GM12878 (cell line): ENCODE measurements at regions not wholly inside any gene's neighbourhood (a gene's known extent, or its start where the extent isn't known, plus 50 kb on each side); places are given as distances from the start of the nearest gene placed in this dataset.

Experiments
- ATAC-seq: fragments of 200-7000 bp; cut with Tn5 transposase; 3 replicates; pipeline ENCODE4 v1.9.1; 2020; ENCODE audit warnings: mild to moderate bottlenecking, moderate library complexity
- BruUV-seq: library from RNA; stranded (reverse); fragments of 400-500 nt; replicated peaks from 2 replicates; lab custom pipeline; 2021; lab: Mats Ljungman, UMichigan
- CTCF ChIA-PET: fragments of 300-600 bp; sonication (Branson Sonifier 250); formaldehyde crosslinking; extraction: SDS; loops from one replicate; lab custom pipeline; 2021; ENCODE audit warnings: inconsistent platforms; lab: Yijun Ruan, JAX
- POLR2A ChIA-PET: fragments of 350-600 bp; formaldehyde crosslinking; extraction: SDS; loops from one replicate; lab custom pipeline; 2021; ENCODE audit warnings: inconsistent platforms; lab: Charles Lee
- RAD21 ChIA-PET: fragments of 300-600 bp; sonication (Branson Sonifier 250); formaldehyde crosslinking; loops from one replicate; lab custom pipeline; 2023; ENCODE audit warnings: antibody characterized with exemption; ENCODE audit not compliant: unreplicated experiment; lab: Charles Lee
- SMC1A ChIA-PET: fragments of 300-600 bp; sonication (Branson Sonifier 250); formaldehyde crosslinking; loops from one replicate; lab custom pipeline; 2023; ENCODE audit not compliant: unreplicated experiment, uncharacterized antibody; lab: Charles Lee
- DNase-seq: peaks from one replicate; pipeline ENCODE4 v3.0.0-alpha.2; 2011; ENCODE audit warnings: low read depth, low spot score
- FAIRE-seq: peaks from 3 replicates; lab custom pipeline; 2011; peaks lifted over from hg19 to GRCh38; lab: Jason Lieb, UNC
- H2AFZ ChIP-seq: 2 replicates; pipeline ENCODE4 v1.6.0; 2011; ENCODE audit warnings: low read depth, low read length, control low read depth; ENCODE audit not compliant: control insufficient read depth
- H3K27ac ChIP-seq: 2 replicates; pipeline ENCODE4 v1.5.1; 2011; ENCODE audit warnings: control low read depth; ENCODE audit not compliant: control insufficient read depth, insufficient read depth
- H3K27me3 ChIP-seq, 2 experiments: replicated peaks in 1 of 2; 2 replicates each; pipeline versions ENCODE4 v1.6.0 to v1.6.1; 2011; ENCODE audit warnings: low read length in 1 of 2; ENCODE audit not compliant: control insufficient read depth in 2 of 2, insufficient read depth in 2 of 2
- H3K36me3 ChIP-seq, 2 experiments: 2 replicates each; pipeline ENCODE4 v1.5.1; 2011; ENCODE audit warnings: low read length in 1 of 2; ENCODE audit not compliant: control insufficient read depth in 2 of 2, insufficient read depth in 2 of 2
- H3K4me1 ChIP-seq: 2 replicates; pipeline ENCODE4 v1.6.1; 2011; ENCODE audit warnings: mild to moderate bottlenecking, low read length, moderate library complexity, mixed read lengths; ENCODE audit not compliant: control insufficient read depth, insufficient read depth
- H3K4me2 ChIP-seq: 2 replicates; pipeline ENCODE4 v1.6.0; 2011; ENCODE audit warnings: control low read depth; ENCODE audit not compliant: control insufficient read depth, insufficient read depth
- H3K4me3 ChIP-seq: fragments of 200-600 bp; sonication (generic); 2 replicates; pipeline ENCODE4 v1.5.1; 2016
- H3K79me2 ChIP-seq: 2 replicates; pipeline ENCODE4 v1.6.0; 2011; ENCODE audit warnings: low read length; ENCODE audit not compliant: control insufficient read depth, insufficient read depth
- H3K9ac ChIP-seq: 2 replicates; pipeline ENCODE4 v1.8.0; 2011; ENCODE audit warnings: low read length, control low read depth, mixed read lengths; ENCODE audit not compliant: control insufficient read depth, insufficient read depth
- H3K9me3 ChIP-seq: replicated peaks from 3 replicates; pipeline ENCODE4 v1.5.1; 2011; ENCODE audit warnings: mild to moderate bottlenecking, low read length; ENCODE audit not compliant: control insufficient read depth, insufficient read depth
- H4K20me1 ChIP-seq: 2 replicates; pipeline ENCODE4 v1.6.0; 2011; ENCODE audit not compliant: control insufficient read depth, insufficient read depth
- CBX5 ChIP-seq: sonication (generic); IDR thresholded peaks from 2 replicates; pipeline ENCODE4 v1.6.1; 2016; ENCODE audit warnings: low read depth, moderate library complexity, mild to moderate bottlenecking, inconsistent platforms
- EED ChIP-seq: sonication (generic); IDR thresholded peaks from 2 replicates; pipeline ENCODE4 v1.6.1; 2016; ENCODE audit warnings: antibody characterized with exemption, low read depth
- FOXK2 ChIP-seq: fragments of 450-650 bp; IDR thresholded peaks from 2 replicates; pipeline ENCODE4 v1.6.1; 2017; ENCODE audit warnings: mild to moderate bottlenecking, moderate library complexity
- HDAC2 ChIP-seq: fragments of 200-600 bp; sonication (generic); IDR thresholded peaks from 2 replicates; pipeline ENCODE4 v1.6.1; 2017
- KDM1A ChIP-seq: fragments of 200-600 bp; sonication (generic); IDR thresholded peaks from 2 replicates; pipeline ENCODE4 v1.6.1; 2016; ENCODE audit warnings: borderline replicate concordance
- KLF5 ChIP-seq: fragments of 450-650 bp; IDR thresholded peaks from 2 replicates; pipeline ENCODE4 v1.6.1; 2014; ENCODE audit warnings: mild to moderate bottlenecking; ENCODE audit not compliant: partially characterized antibody
- MTA3 ChIP-seq: IDR thresholded peaks from 2 replicates; pipeline ENCODE4 v1.6.1; 2012; ENCODE audit warnings: low read length, inconsistent platforms, borderline replicate concordance
- MYB ChIP-seq: fragments of 150-350 bp; IDR thresholded peaks from 2 replicates; pipeline ENCODE4 v1.6.1; 2014; ENCODE audit warnings: mild to moderate bottlenecking, low read depth, low read length, borderline replicate concordance
- MYC ChIP-seq: IDR thresholded peaks from 2 replicates; pipeline ENCODE4 v1.6.1; 2011; ENCODE audit warnings: mild to moderate bottlenecking, low read length, moderate library complexity, inconsistent platforms; ENCODE audit not compliant: insufficient read depth, insufficient replicate concordance, insufficient read length, severe bottlenecking
- RFX5 ChIP-seq: IDR thresholded peaks from 2 replicates; pipeline ENCODE4 v1.6.1; 2011; ENCODE audit warnings: low read depth, low read length, improper control_type of control experiment
- TARDBP ChIP-seq: IDR thresholded peaks from 2 replicates; pipeline ENCODE4 v1.6.1; 2016; ENCODE audit warnings: borderline replicate concordance
- YY1 ChIP-seq: IDR thresholded peaks from 2 replicates; pipeline ENCODE4 v1.6.1; 2011; ENCODE audit warnings: low read depth, mild to moderate bottlenecking, low read length
- WGBS: methylation state at CpG from one replicate; pipeline ENCODE4 v1.1.6; 2016; ENCODE audit warnings: low lambda C conversion rate; ENCODE audit not compliant: insufficient replicate concordance, insufficient coverage; ENCODE audit errors: missing lambda C conversion rate; 5-methylcytosine and 5-hydroxymethylcytosine counted together
- in situ Hi-C: fragments of 300-500 bp; cut with MboI; formaldehyde crosslinking; loops from 9 replicates; pipeline ENCODE4 v1.14.3; 2018; ENCODE audit warnings: mixed read lengths
- intact Hi-C: fragments of 100-400 bp; cut with micrococcal nuclease; formaldehyde crosslinking; loops from one replicate; pipeline ENCODE4 v1.14.2; 2022; ENCODE audit not compliant: unreplicated experiment
- TF ChIP-seq, protein P1 (sequence below): fragments of 150-350 bp; IDR thresholded peaks from 2 replicates; pipeline ENCODE4 v1.6.1; 2014; ENCODE audit warnings: mild to moderate bottlenecking, low read depth, low read length
- TF ChIP-seq, protein P2 (sequence below): fragments of 450-650 bp; formaldehyde crosslinking; IDR thresholded peaks from 2 replicates; pipeline ENCODE4 v1.4.0; 2020; ENCODE audit warnings: mild to moderate bottlenecking, moderate library complexity
- TF ChIP-seq, protein P3 (sequence below): fragments of 450-650 bp; IDR thresholded peaks from 2 replicates; pipeline ENCODE4 v1.6.1; 2017; ENCODE audit warnings: low read depth, mild to moderate bottlenecking, moderate library complexity
- TF ChIP-seq, protein P4 (sequence below): IDR thresholded peaks from 2 replicates; pipeline ENCODE4 v1.6.1; 2011; ENCODE audit warnings: low read depth, low read length, improper control_type of control experiment, borderline replicate concordance

DNA sequence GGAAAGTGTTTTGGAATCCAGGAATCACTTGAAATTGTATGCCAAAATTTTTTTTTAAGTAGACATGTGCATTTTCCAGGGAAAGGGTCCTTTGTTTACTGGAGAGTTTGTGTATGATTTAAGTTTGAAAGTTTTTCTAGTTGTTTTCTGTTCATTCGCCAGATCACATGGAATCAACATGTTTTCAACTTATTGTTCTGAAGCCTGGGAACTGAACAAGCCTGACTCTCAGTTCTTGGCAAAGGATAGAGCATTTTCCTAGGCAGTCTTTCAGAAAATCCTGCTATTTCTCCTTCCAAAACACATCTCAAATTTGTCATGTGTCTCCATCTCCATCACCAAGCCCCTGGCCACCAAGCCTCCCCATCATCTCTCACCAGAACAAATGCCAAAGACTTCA lies 374.8 kb downstream of the MAFB start:
- TF ChIP-seq CBX5 (no peak), KLF5 (no peak), MTA3 (no peak), KDM1A (no peak), MYC (no peak), MYB (no peak), YY1 (no peak), TARDBP (no peak), HDAC2 (no peak), RFX5 (no peak), EED (no peak), FOXK2 (no peak)
- TF ChIP-seq, protein P1, sequence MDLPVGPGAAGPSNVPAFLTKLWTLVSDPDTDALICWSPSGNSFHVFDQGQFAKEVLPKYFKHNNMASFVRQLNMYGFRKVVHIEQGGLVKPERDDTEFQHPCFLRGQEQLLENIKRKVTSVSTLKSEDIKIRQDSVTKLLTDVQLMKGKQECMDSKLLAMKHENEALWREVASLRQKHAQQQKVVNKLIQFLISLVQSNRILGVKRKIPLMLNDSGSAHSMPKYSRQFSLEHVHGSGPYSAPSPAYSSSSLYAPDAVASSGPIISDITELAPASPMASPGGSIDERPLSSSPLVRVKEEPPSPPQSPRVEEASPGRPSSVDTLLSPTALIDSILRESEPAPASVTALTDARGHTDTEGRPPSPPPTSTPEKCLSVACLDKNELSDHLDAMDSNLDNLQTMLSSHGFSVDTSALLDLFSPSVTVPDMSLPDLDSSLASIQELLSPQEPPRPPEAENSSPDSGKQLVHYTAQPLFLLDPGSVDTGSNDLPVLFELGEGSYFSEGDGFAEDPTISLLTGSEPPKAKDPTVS = no peak
- TF ChIP-seq, protein P2, sequence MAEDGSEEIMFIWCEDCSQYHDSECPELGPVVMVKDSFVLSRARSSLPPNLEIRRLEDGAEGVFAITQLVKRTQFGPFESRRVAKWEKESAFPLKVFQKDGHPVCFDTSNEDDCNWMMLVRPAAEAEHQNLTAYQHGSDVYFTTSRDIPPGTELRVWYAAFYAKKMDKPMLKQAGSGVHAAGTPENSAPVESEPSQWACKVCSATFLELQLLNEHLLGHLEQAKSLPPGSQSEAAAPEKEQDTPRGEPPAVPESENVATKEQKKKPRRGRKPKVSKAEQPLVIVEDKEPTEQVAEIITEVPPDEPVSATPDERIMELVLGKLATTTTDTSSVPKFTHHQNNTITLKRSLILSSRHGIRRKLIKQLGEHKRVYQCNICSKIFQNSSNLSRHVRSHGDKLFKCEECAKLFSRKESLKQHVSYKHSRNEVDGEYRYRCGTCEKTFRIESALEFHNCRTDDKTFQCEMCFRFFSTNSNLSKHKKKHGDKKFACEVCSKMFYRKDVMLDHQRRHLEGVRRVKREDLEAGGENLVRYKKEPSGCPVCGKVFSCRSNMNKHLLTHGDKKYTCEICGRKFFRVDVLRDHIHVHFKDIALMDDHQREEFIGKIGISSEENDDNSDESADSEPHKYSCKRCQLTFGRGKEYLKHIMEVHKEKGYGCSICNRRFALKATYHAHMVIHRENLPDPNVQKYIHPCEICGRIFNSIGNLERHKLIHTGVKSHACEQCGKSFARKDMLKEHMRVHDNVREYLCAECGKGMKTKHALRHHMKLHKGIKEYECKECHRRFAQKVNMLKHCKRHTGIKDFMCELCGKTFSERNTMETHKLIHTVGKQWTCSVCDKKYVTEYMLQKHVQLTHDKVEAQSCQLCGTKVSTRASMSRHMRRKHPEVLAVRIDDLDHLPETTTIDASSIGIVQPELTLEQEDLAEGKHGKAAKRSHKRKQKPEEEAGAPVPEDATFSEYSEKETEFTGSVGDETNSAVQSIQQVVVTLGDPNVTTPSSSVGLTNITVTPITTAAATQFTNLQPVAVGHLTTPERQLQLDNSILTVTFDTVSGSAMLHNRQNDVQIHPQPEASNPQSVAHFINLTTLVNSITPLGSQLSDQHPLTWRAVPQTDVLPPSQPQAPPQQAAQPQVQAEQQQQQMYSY (CRISPR knock-in tag) = no peak
- TF ChIP-seq, protein P3, sequence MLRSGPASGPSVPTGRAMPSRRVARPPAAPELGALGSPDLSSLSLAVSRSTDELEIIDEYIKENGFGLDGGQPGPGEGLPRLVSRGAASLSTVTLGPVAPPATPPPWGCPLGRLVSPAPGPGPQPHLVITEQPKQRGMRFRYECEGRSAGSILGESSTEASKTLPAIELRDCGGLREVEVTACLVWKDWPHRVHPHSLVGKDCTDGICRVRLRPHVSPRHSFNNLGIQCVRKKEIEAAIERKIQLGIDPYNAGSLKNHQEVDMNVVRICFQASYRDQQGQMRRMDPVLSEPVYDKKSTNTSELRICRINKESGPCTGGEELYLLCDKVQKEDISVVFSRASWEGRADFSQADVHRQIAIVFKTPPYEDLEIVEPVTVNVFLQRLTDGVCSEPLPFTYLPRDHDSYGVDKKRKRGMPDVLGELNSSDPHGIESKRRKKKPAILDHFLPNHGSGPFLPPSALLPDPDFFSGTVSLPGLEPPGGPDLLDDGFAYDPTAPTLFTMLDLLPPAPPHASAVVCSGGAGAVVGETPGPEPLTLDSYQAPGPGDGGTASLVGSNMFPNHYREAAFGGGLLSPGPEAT = no peak
- TF ChIP-seq, protein P4, sequence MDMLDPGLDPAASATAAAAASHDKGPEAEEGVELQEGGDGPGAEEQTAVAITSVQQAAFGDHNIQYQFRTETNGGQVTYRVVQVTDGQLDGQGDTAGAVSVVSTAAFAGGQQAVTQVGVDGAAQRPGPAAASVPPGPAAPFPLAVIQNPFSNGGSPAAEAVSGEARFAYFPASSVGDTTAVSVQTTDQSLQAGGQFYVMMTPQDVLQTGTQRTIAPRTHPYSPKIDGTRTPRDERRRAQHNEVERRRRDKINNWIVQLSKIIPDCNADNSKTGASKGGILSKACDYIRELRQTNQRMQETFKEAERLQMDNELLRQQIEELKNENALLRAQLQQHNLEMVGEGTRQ = no peak
- H3K9me3 ChIP-seq = no peaks in the 10 kb centered on the region
- WGBS = 0% methylated on average over 1 of the region's 1 CpG
- no peak overlapping the region for H2AFZ ChIP-seq
- no peak for FAIRE-seq
- in situ Hi-C loops (no loop called here), intact Hi-C loops (no loop called here)
- no peaks in the 10 kb centered on the region for H3K4me1 ChIP-seq
- RAD21 ChIA-PET = no interaction called here
- H3K27me3 ChIP-seq = no peaks in the 10 kb centered on the region
- no peaks in the 10 kb centered on the region for H3K79me2 ChIP-seq
- no peaks in the 10 kb centered on the region for H3K36me3 ChIP-seq
- POLR2A ChIA-PET = no interaction called here
- DNase-seq = no peak
- no peak overlapping the region for H3K9ac ChIP-seq
- no peak overlapping the region for H3K4me3 ChIP-seq
- CTCF ChIA-PET = no interaction called here
- BruUV-seq = no TSS peak
- no peaks in the 10 kb centered on the region for H4K20me1 ChIP-seq
- H3K4me2 ChIP-seq = no peak overlapping the region
- SMC1A ChIA-PET = no interaction called here
- no peak for ATAC-seq
- no peak overlapping the region for H3K27ac ChIP-seq
